SKM-1 treated with dmso at 0.1 percent for 144 hours (cell line): ENCODE measurements at regions not wholly inside any gene's neighbourhood (a gene's known extent, or its start where the extent isn't known, plus 50 kb on each side); places are given as distances from the start of the nearest gene placed in this dataset.
"Not testable (repeated sequence)": the region's sequence is repeated elsewhere in the genome, so short reads cannot be mapped to it uniquely, and the experiment has no call there.

ENCODE experiments used
- DNase-seq: peaks from one replicate; lab custom pipeline; 2025; ENCODE audit not compliant: unreplicated experiment; lab: John Stamatoyannopoulos, UW

DNA sequence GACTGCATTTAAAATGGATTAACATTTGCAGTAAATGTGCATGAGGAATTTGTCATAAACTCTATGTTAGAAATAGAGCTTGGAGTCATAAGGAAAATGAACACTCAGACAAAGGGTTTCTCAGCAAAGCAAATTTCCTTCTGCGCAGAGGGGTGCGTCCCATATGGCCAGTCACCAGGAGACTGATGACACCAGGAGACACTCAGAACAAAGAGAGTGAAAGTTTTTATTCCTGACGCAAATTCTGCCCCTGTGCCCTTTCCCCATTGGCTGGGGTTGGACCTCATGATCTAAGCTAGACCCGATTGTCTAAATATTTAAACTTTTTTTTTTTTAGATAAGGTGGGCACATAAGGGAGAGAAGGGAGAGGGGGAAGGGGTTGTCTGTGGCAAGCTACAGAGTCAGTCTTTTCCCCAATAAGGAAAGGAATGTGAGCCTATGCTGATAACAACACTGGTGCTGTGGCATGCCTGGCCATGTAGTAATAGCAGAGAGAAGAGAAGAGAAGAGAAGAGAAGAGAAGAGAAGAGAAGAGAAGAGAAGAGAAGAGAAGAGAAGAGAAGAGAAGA is 202.0 kb downstream of the POM121L12 start:
- no peak for DNase-seq

DNA sequence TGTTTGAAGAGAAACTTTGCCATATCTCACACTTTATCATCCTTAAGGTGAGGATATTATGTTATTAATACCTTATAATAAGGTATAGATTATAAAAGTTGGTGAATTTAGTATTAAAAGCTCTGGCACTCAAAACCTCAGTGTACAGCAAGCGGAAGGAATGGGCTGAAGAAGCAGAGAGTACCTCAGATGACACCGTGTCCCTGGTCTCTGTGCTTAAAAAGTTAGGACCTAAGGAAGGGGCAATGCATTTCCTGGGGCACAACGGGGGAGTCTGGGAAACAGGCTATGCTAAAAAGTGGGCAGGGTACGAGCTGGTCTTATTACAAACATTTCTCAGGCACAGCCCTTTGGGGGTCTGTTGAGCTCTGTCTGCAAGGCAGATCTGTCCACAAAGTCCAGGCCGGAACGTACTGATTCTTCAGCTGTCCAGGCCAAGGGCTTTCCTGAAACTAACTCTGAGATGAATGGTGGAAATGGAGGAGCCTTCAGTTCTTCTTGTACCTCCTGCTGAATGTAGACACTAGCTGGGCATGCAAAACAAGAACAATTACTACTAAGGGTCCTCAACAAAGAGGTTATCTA is 202.7 kb downstream of the POM121L12 start:
- no peak for DNase-seq

DNA sequence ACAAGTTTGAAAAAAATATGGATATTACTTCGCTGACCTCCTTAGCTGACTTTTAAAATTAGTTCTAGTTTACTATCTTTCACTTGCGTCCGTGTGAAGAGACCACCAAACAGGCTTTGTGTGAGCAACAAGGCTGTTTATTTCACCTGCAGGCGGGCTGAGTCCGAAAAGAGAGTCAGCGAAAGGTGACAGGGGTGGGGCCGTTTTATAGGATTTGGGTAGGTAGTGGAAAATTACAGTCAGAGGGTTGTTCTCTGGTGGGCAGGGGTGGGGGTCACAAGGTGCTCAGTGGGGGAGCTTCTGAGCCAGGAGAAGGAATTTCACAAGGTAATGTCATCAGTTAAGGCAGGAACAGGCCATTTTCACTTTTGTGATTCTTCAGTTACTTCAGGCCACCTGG is 203.7 kb downstream of the POM121L12 start:
- not testable (repeated sequence) for DNase-seq

DNA sequence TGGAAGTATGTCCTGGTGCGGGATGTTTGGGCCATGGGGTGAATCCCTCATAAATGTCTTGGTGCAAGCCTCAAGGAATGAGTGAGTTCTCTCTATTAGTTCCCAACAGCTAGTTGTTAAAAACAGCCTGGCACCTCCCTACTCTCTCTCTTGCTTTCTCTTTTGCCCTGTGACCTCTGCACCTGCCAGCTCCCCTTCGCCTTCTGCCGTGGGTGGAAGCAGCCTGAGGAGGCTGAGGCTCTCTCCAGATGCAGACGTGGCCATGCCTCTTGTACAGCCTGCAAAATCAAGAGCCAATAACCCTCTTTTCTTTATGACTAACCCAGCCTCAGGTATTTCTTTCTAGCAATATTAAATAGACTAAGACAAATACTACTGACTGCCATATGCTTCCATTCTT is 210.3 kb downstream of the POM121L12 start:
- no peak for DNase-seq

DNA sequence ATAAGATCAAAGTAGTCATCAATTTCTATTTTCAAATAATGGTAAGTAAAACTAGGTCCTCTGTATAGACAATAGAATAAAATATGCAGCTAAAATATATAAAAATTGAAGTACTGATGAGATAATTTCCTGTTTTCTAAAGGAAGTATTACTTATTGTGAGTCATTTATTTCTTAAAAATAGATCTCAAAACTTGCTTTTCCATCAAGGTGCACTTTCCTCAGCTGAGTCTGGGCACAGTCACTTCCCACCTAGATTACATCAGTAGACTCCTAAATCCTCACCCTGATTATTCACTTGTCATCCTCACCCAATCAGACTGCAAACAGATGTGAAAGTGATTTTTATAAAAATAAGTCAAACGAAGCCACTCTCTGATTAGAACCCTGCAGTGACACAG is 211.5 kb downstream of the POM121L12 start:
- DNase-seq = no peak

DNA sequence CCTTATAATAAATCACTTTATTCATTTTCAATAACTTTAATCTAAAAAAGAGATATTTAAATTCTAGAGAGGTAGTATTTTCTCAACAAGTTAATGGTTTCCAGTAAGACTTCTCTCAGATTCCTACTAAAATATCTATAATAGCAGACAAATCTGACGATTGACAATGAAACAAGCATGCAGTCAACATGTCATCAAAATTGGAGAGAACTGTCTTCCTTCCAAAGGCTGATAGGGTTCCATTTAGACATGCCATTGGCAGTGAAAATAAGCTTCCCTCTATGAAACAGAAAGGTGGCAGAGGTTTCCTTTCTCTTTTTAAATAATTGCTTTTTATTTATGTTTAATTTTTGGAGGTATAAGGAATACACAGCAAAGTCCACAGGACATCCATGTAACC is 217.1 kb downstream of the POM121L12 start:
- DNase-seq = no peak

DNA sequence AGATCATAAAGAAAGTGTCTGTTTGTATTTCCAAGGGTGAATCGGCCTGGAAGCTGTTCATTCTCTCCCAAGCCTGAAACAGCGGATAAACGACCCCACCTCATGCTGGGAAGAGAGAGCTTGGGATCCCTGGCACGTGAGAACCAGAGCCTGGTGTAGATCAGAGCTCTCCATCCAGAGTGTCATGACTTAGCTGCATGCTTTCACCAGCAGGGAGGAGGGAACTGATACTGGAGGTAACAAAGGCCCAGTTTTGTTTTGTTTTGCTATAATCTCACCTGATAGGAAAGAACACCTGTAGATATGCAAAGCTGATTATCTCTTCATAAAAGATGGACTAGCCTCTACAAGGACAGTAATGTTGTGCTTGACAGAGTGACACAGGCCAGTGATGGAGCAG is 236.6 kb downstream of the POM121L12 start:
- DNase-seq = no peak

DNA sequence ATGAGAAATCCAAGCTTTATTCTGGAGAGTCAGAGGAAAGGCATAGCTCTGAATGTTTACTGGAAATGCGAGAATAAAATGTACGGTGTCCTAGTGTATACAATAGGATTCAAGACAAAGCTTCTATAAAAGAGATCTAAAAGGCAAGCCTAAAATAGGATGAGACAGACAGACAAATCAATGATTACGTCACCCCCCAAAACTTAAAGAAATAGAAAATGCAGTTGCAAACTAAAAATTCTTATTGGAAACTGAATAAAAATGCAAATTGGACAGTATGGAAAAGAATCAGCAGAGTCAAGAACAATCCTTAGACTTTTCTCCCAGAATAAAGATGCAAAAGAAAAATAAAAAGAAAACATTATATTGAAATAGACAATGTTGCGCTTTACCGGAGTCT is 245.9 kb downstream of the POM121L12 start:
- no peak for DNase-seq

DNA sequence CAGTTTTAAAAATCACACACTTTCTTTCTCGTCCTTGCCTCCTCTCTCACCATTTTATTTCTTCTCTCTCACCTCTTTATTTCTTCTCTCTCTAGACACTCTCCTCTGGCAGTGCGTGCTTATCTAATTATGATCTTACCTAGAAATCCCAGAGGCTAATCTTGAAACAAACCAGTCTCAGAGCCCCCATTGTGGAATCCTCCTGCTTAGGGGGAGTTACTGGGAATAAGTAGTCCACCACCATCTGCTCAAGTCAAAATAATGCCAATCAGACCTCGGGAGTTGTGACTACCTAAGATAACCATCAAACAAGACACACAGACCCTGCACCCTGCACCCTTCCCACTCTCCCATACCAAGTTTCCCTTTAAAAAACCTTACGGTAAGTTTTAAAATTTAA is 256.9 kb downstream of the POM121L12 start:
- no peak for DNase-seq

DNA sequence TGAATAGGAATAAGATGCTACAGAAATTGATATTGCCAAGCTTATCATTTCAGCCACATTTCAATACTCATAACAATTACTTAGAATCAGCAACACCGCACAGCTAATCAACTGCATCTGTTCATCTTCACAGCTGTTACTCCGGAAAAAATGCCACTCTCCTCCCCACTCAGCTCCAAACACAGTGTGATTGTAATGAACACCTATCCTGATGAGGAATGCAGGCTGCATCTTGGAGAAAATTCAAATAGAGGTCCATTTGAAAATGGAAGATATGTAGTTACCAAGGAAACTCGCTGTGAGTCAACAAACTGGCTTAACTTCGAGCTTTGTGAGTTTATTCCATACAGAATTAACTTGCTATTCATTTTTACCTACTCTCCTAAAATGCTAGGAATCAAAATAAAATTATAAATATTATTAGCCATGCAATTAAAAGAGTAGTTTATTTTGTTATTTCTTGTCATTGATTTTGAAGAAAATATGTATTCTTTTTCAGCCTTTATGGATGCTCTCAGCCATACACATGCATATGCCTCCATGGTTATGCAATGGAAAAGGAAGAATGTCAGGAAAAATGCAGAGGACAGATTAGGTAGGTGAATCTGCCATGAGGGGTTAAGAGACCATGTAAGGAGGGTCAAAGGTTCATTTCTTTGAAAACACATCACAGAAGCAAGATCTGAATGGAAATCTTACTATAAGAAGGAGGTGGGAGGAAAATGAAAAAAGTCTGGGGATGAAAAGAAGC is 267.2 kb downstream of the POM121L12 start:
- no peak for DNase-seq

DNA sequence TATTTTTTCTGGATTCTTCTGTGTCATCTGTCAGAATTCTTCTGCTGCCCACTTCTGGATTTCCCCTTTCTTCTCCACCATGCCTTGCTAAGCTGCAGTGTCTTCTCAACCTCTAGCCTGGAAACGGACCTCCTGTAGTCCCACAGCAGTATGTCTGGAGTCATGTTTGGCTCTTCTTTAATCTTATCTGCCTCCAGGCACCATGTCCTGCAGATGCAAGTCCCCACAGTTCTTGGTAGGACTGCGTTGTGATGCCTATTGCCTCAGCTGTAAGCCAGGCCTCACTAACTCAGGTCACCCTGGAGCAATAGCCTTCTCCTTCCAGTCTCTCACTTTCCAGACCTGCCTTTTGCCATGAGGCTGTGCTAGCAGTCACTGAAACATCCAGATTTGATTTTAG is 268.3 kb downstream of the POM121L12 start:
- DNase-seq = no peak

DNA sequence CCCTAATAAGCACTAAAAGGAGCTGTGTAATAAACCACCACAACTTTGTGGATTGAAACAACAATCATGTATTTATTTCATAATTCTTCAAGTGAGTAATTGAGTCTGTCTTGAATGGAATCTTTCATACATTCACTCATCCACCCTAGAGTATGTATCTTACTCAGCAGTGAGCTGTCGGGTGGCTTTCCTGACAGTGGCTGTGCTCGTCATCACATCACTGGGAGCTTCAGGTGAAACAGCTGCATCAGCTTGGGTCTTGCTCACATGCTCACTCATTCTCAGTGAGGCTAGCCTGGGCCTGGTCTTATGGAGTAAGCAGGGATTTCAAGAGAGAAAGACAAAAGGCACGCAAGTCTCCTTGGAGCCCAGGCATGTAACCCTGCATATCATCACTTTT is 271.4 kb downstream of the POM121L12 start:
- no peak for DNase-seq

DNA sequence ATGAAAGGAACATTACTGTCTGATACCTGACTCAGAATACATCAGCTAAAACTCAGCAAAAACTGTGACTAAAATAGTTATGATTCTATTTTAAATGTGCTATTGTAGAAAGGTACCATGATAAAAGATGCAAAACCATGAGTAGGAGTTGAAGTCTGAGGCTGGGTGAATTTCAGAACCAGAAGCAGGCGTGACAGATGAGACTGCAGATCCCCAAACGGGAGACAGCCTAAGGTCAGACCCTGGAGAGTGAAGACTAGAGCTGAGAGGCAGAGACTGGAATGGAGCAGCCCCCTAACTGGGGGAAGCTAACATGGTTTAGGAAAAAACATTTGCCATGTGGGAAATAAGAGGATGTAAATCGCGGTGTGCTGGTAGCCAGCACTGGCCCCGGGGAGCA is 275.8 kb downstream of the POM121L12 start:
- DNase-seq = no peak

DNA sequence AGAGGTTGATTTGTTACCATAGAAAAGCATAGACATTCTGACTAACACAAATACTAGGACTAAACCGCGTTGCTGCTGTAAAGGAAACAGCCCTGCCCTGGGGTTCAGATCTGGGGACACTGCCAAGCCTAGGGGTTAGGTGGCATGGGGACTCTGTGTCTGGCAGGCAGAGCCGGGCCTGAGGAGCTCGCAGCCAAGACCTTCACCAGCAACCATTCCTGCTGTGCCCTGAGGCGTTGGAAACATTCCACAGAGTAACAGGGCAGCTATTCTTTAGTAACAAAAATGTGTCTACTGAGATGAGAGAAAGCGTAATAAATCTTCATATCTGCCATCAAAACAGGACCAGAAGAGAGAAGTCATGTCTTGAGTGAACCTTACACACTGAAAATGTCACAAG is 280.5 kb downstream of the POM121L12 start:
- no peak for DNase-seq

DNA sequence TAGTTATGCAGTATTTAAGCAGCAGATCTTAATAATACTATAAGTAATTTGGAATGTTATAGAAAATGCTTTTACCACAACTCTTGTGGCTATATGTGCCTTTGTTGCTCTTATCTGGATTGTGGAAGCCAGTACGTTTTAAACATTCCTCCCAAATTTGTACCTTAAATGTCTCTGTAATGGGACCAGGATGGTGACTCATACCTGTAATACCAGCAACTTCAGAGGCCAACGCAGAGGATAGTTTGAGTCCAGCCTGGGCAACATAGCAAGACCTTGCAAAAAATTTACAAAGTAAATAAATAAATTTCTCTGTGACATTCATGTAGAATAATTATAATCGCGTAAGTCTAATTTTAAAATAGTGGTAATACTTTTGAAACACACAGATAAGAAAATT is 283.1 kb downstream of the POM121L12 start:
- no peak for DNase-seq

DNA sequence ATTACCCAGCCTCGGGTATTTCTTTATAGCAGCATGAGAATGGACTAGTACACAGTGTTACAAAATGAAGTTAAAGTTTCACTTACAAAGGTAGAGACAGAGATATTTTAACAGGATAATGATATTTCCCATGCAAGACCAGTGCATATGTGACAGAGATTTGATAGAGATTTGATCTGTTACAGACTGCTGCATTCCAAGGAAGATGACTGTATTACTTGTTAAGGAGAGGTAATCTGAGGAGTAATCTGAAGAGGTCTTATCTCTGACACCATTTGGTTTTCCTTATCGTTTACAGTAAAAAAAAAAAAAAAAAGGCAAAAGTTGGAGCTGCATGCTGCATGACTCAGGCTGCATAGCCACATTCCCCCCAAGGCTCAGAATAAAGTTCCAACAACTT is 289.6 kb downstream of the POM121L12 start:
- no peak for DNase-seq

DNA sequence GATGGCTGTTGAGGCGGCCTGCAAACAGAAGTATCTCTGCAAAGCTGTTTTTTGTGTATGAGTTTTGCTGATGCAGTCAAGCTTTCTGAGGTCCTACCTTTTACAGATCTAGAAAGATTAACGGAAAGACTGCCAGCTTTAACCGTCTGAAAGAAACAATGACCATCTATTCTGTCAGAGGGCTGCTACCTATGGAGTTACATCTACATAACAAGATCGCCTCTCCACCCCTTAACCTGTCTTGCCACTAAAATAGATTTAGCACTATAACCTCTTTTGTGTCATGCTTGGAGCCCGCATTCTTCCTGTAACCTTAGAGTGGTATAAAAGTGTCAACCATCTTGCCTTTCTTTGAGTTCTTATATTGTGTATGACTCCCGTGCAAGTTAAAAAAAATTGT is 291.2 kb downstream of the POM121L12 start:
- no peak for DNase-seq

DNA sequence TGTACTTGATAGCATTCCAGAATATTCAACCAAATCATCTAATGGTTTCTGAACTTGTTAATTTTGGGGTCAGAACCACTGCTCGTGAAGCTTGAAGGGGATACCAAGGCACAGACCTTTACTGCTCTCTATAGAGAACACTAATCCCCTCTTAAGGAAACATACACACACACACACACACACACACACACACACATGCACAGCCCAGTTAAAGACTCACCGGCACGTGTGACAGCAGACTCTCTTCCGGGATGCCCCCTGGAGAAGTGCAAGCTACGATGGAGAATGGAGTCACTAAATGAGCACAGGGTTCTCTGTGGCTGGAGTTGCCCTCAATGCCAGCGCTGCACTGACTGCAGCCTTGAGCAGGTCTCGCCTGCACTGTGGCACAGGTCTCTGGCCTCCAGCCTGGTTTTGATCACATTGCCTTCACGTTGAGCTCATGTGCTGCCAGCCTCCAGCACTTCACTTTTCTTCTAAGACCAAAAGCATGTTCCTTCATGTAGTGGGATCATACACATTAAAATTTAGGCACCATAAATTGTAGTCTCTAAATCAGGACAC is 300.8 kb downstream of the POM121L12 start:
- DNase-seq = no peak

DNA sequence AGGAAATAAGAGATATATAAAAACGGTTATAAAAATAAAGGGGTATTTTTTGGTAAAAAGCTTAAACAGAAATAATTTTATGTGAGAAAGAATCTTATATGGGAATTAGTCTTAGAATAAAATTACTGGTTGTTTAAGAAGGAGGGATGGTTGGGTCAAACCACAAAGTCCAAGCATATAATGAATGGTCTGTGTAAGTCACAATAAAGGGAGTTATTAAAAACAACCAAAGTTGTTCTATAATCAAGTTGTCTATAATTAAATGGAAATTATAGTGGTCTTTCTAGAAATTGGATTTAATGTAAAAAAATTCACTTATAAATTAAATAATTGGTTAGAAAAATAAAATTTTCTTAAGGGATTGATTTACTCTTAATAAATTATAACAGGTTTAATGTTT is 304.8 kb downstream of the POM121L12 start:
- DNase-seq = no peak

DNA sequence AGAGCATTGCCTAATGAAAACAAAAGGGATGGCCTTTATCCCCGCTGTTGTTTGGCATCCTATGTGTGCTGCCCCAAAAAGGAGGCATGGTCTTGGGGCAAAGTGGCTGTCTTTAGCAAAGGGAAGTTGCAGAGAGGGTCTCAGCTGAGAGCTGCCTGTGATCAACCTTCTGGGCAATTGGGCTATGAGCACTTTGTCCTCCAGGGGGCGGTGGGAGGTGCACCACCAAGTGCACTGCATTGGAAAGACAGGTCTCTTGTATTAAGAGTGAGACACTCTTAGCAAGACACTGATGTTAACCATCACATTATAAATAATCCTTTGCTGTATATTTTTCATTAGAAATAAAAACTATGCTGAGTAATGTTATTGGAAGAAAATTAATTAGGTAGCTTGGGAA is 314.8 kb downstream of the POM121L12 start:
- DNase-seq = peak; percentile 17

DNA sequence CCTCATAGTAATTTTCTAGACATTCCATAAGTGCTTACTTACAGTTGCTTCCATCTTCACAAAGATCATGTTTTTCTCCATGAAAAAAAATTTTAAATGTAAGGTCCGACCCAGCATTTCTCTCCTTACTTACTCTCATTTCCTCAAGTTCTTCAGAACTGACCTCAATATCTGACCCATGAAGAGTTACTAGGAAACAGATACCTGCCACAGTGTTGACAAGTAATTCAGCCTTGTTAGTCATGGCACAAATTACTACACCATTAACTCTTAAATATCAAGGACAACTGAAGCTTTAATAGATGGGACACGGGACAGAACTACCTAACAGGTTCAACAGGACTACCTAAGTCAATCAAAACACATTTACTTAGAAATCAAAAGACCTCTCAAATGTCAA is 316.2 kb downstream of the POM121L12 start:
- no peak for DNase-seq

DNA sequence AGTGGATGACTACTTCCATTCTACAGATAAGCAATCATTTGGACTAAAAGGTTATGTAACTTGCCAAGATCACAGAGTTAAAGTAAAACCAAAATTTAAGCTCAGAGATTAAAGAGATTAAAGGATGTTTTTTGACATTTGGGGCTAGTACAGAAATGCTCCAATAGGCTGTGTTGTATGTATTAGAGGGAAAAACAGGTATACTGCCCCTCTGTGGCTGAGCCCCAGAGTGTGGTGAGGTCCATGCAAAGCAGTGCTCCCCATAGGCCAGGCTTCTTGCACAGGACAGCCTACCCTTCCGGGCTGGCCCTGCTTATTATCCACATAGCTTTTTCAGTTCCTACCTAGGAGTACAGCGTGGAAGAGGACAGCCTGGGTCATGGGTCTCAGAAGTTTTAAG is 322.8 kb downstream of the POM121L12 start:
- no peak for DNase-seq
